Liver (tissue), 8 donors: ENCODE measurements at regions not wholly inside any gene's neighbourhood (a gene's known extent, or its start where the extent isn't known, plus 50 kb on each side); places are given as distances from the start of the nearest gene placed in this dataset.

Experiments
- DNase-seq: peaks from one replicate; pipeline ENCODE4 v3.0.0-alpha.2; 2017; ENCODE audit warnings: low spot score
- H3K27ac ChIP-seq, 2 donors: one replicate each; pipeline ENCODE4 v1.7.0; 2013; ENCODE audit warnings: inconsistent platforms in 2 of 2, low read length in 2 of 2, control low read depth in 1 of 2, low read depth in 1 of 2, mild to moderate bottlenecking in 1 of 2
- H3K27me3 ChIP-seq, 4 donors: one replicate each; pipeline versions ENCODE4 v1.6.1 to v1.7.0; 2013; ENCODE audit warnings: low read length in 3 of 4, inconsistent platforms in 1 of 4, mild to moderate bottlenecking in 1 of 4, moderate library complexity in 1 of 4; ENCODE audit not compliant: control insufficient read depth in 4 of 4, insufficient read depth in 4 of 4
- H3K36me3 ChIP-seq, 4 donors: one replicate each; pipeline versions ENCODE4 v1.6.1 to v1.7.0; 2013; ENCODE audit warnings: low read length in 3 of 4, mild to moderate bottlenecking in 3 of 4, low read depth in 1 of 4, moderate library complexity in 1 of 4; ENCODE audit not compliant: control insufficient read depth in 4 of 4, insufficient read depth in 3 of 4
- H3K4me1 ChIP-seq, 4 donors: one replicate each; pipeline versions ENCODE4 v1.6.1 to v1.7.0; 2013; ENCODE audit warnings: low read length in 3 of 4, mild to moderate bottlenecking in 3 of 4, moderate library complexity in 1 of 4; ENCODE audit not compliant: control insufficient read depth in 4 of 4, insufficient read depth in 4 of 4
- H3K4me3 ChIP-seq, 3 donors: one replicate each; pipeline versions ENCODE4 v1.6.1 to v1.7.0; 2013; ENCODE audit warnings: low read length in 3 of 3, control low read depth in 1 of 3, low read depth in 1 of 3, mild to moderate bottlenecking in 1 of 3
- H3K9ac ChIP-seq, 2 donors: one replicate each; pipeline ENCODE4 v1.7.0; 2013; ENCODE audit warnings: low read length in 2 of 2, mild to moderate bottlenecking in 2 of 2, moderate library complexity in 2 of 2, control low read depth in 1 of 2, low read depth in 1 of 2
- H3K9me3 ChIP-seq, 4 donors: one replicate each; pipeline versions ENCODE4 v1.6.1 to v1.7.0; 2013; ENCODE audit warnings: low read length in 3 of 4; ENCODE audit not compliant: control insufficient read depth in 4 of 4
- ATF3 ChIP-seq: IDR thresholded peaks from 2 replicates; pipeline ENCODE4 v1.6.1; 2016; ENCODE audit warnings: antibody characterized with exemption
- CTCF ChIP-seq: fragments of 150-350 bp; IDR thresholded peaks from 2 replicates; pipeline ENCODE4 v1.5.1; 2017; ENCODE audit warnings: improper control_type of control experiment, low read depth, low read length; ENCODE audit not compliant: missing input control
- EGR1 ChIP-seq, 2 donors: IDR thresholded peaks; 2 replicates each; pipeline ENCODE4 v1.6.1; 2016 to 2018; ENCODE audit warnings: antibody characterized with exemption in 2 of 2, low read depth in 2 of 2
- FOXA1 ChIP-seq: IDR thresholded peaks from 2 replicates; pipeline ENCODE4 v1.6.1; 2016; ENCODE audit warnings: antibody characterized with exemption
- FOXA2 ChIP-seq: IDR thresholded peaks from 2 replicates; pipeline ENCODE4 v1.6.1; 2016; ENCODE audit warnings: antibody characterized with exemption
- GABPA ChIP-seq, 2 donors: IDR thresholded peaks in 1 of 2; conservative IDR thresholded peaks in 1 of 2; 2 replicates each; pipeline ENCODE4 v1.6.1; 2016; ENCODE audit warnings: antibody characterized with exemption in 2 of 2, mild to moderate bottlenecking in 1 of 2, moderate library complexity in 1 of 2
- HNF4A ChIP-seq, 2 donors: conservative IDR thresholded peaks; 2 replicates each; pipeline ENCODE4 v1.6.1; 2016; ENCODE audit warnings: antibody characterized with exemption in 2 of 2, mild to moderate bottlenecking in 2 of 2
- HNF4G ChIP-seq: IDR thresholded peaks from 2 replicates; pipeline ENCODE4 v1.6.1; 2016; ENCODE audit warnings: antibody characterized with exemption
- JUND ChIP-seq, 2 donors: IDR thresholded peaks; 2 replicates each; pipeline ENCODE4 v1.6.1; 2016; ENCODE audit warnings: antibody characterized with exemption in 2 of 2
- MAX ChIP-seq: IDR thresholded peaks from 2 replicates; pipeline ENCODE4 v1.6.1; 2016; ENCODE audit warnings: antibody characterized with exemption
- NR2F2 ChIP-seq: IDR thresholded peaks from 2 replicates; pipeline ENCODE4 v1.6.1; 2016; ENCODE audit warnings: antibody characterized with exemption
- RAD21 ChIP-seq, 2 donors: IDR thresholded peaks; 2 replicates each; pipeline ENCODE4 v1.6.1; 2016; ENCODE audit warnings: antibody characterized with exemption in 2 of 2, mild to moderate bottlenecking in 2 of 2
- REST ChIP-seq: IDR thresholded peaks from 2 replicates; pipeline ENCODE4 v1.6.1; 2016; ENCODE audit warnings: antibody characterized with exemption, mild to moderate bottlenecking
- SP1 ChIP-seq: IDR thresholded peaks from 2 replicates; pipeline ENCODE4 v1.6.1; 2018; ENCODE audit warnings: antibody characterized with exemption, mild to moderate bottlenecking
- TAF1 ChIP-seq: conservative IDR thresholded peaks from 2 replicates; pipeline ENCODE4 v1.6.1; 2016; ENCODE audit warnings: antibody characterized with exemption, mild to moderate bottlenecking
- YY1 ChIP-seq: IDR thresholded peaks from 2 replicates; pipeline ENCODE4 v1.6.1; 2016; ENCODE audit warnings: antibody characterized with exemption, mild to moderate bottlenecking
- ZBTB33 ChIP-seq: IDR thresholded peaks from 2 replicates; pipeline ENCODE4 v1.6.1; 2016; ENCODE audit warnings: antibody characterized with exemption
- WGBS: extraction: QIAGEN DNeasy Blood & Tissue Kit; methylation state at CpG from one replicate; pipeline ENCODE4 v1.1.7; 2013; 5-methylcytosine and 5-hydroxymethylcytosine counted together
- donor health status: healthy.
- donor health status: healthy.
- donor health status: healthy.
- donor health status: healthy.
- donor health status: healthy.

- TF ChIP-seq FOXA2 (no peak), ZBTB33 (no peak), FOXA1 (no peak), RAD21 (IDR thresholded peaks at IDR 0.05) (no peak), REST (no peak), NR2F2 (no peak), EGR1 (IDR thresholded peaks at IDR 0.05; ENCODE audit: low read depth in 2 of 2) (no peak), MAX (no peak), HNF4G (no peak), YY1 (no peak), GABPA (IDR thresholded peaks at IDR 0.05 in 1 of 2, conservative IDR thresholded peaks at IDR 0.05 in 1 of 2) (no peak), ATF3 (no peak), JUND (IDR thresholded peaks at IDR 0.05) (no peak), TAF1 (no peak), SP1 (no peak)
- Histone ChIP-seq H3K4me1 (no peaks in the 10 kb centered on the region), H3K9ac (no peak overlapping the region), H3K36me3 (no peaks in the 10 kb centered on the region), H3K9me3 (no peaks in the 10 kb centered on the region), H3K27ac (no peak overlapping the region), H3K27me3 (no peaks in the 10 kb centered on the region), H3K4me3 (no peak overlapping the region)
- 76% methylated on average over 4 of the region's 4 CpGs for WGBS
- DNase-seq: no peak
These were observed 59.2 kb upstream of the ANTXRL start for GRCh38 chr10:46227571-46227935.

GRCh38 chr10:46227936-46228562 is 58.7 kb upstream of the ANTXRL start:
- peak; percentile 31 for DNase-seq
- H3K9ac ChIP-seq: no peak overlapping the region
- no peaks in the 10 kb centered on the region for H3K9me3 ChIP-seq
- 52% methylated on average over 6 of the region's 6 CpGs for WGBS
- H3K36me3 ChIP-seq: no peaks in the 10 kb centered on the region
- no peaks in the 10 kb centered on the region for H3K4me1 ChIP-seq
- H3K27me3 ChIP-seq: no peaks in the 10 kb centered on the region
- H3K27ac ChIP-seq: no peak overlapping the region
- H3K4me3 ChIP-seq: no peak overlapping the region
- TF ChIP-seq REST: no peak
- no peak for TF ChIP-seq JUND (IDR thresholded peaks at IDR 0.05)
- no peak for TF ChIP-seq CTCF
- no peak for TF ChIP-seq HNF4A (conservative IDR thresholded peaks at IDR 0.05)
- TF ChIP-seq ATF3: no peak
- TF ChIP-seq EGR1 (IDR thresholded peaks at IDR 0.05; ENCODE audit: low read depth in 2 of 2): no peak
- no peak for TF ChIP-seq ZBTB33
- no peak for TF ChIP-seq SP1
- TF ChIP-seq FOXA2: no peak
- TF ChIP-seq HNF4G: no peak
- TF ChIP-seq NR2F2: no peak
- no peak for TF ChIP-seq YY1
- no peak for TF ChIP-seq FOXA1
- no peak for TF ChIP-seq RAD21 (IDR thresholded peaks at IDR 0.05)
